ENCODE measurements at regions not wholly inside any gene's neighbourhood (a gene's known extent, or its start where the extent isn't known, plus 50 kb on each side); places are given as distances from the start of the nearest gene placed in this dataset.

DNA sequence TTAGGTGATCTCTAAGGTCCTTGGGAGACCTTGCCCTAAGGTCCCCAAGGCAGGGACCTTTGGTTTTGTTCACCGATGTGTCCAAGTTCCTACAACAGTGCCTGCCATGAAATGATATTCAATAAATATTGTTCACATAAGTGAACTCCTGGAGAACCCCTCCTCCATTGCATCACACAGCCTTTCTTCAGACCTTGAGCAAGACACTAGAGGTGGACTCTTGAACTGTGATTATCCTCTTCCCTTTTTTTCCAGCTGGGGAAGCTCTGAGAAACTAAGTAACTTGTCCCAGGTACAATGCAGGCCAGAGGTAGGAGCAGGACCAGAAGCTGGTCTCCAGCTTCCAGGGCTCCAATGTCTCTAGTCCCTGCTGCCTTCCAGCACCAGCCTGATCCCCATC is 76.6 kb upstream of the LMO1 start:
- Histone ChIP-seq H3K4me1 (ENCODE audit: control insufficient read depth, insufficient read depth, low read length) (no peaks in the 10 kb centered on the region), H3K9me3 (replicated peaks; ENCODE audit: low read length) (no peaks in the 10 kb centered on the region), H3K9ac (ENCODE audit: low read depth, low read length) (no peak overlapping the region), H3K27me3 (ENCODE audit: control insufficient read depth, insufficient read depth, low read length) (peaks cover 16% of the 10 kb centered on the region), H3K36me3 (ENCODE audit: insufficient read depth, low read length) (no peaks in the 10 kb centered on the region), H3K4me3 (ENCODE audit: low read length) (no peak overlapping the region), H3K4me2 (ENCODE audit: low read length) (no peak overlapping the region)

- Histone ChIP-seq H3K27me3 (ENCODE audit: control insufficient read depth, insufficient read depth, low read length) (peaks cover 9% of the 10 kb centered on the region), H3K36me3 (ENCODE audit: insufficient read depth, low read length) (no peaks in the 10 kb centered on the region), H3K9ac (ENCODE audit: low read depth, low read length) (no peak overlapping the region), H3K9me3 (replicated peaks; ENCODE audit: low read length) (no peaks in the 10 kb centered on the region), H3K4me3 (ENCODE audit: low read length) (no peak overlapping the region), H3K4me1 (ENCODE audit: control insufficient read depth, insufficient read depth, low read length) (no peaks in the 10 kb centered on the region), H3K4me2 (ENCODE audit: low read length) (no peak overlapping the region)
Measured at GRCh38 chr11:8339592-8340022, 75.9 kb upstream of the LMO1 start.

GRCh38 chr11:8338138-8338537 is 74.5 kb upstream of the LMO1 start:
- no peak overlapping the region for H3K4me3 ChIP-seq (ENCODE audit: low read length)
- no peaks in the 10 kb centered on the region for H3K9me3 ChIP-seq (replicated peaks; ENCODE audit: low read length)
- H3K27me3 ChIP-seq (ENCODE audit: control insufficient read depth, insufficient read depth, low read length): peaks cover 5% of the 10 kb centered on the region
- no peaks in the 10 kb centered on the region for H3K36me3 ChIP-seq (ENCODE audit: insufficient read depth, low read length)
- H3K9ac ChIP-seq (ENCODE audit: low read depth, low read length): no peak overlapping the region
- H3K4me2 ChIP-seq (ENCODE audit: low read length): no peak overlapping the region
- no peaks in the 10 kb centered on the region for H3K4me1 ChIP-seq (ENCODE audit: control insufficient read depth, insufficient read depth, low read length)

GRCh38 chr11:8337130-8337795 is 73.6 kb upstream of the LMO1 start:
- Histone ChIP-seq H3K4me3 (ENCODE audit: low read length) (no peak overlapping the region), H3K27me3 (ENCODE audit: control insufficient read depth, insufficient read depth, low read length) (peaks cover 4% of the 10 kb centered on the region), H3K9ac (ENCODE audit: low read depth, low read length) (no peak overlapping the region), H3K4me1 (ENCODE audit: control insufficient read depth, insufficient read depth, low read length) (no peaks in the 10 kb centered on the region), H3K36me3 (ENCODE audit: insufficient read depth, low read length) (no peaks in the 10 kb centered on the region), H3K4me2 (ENCODE audit: low read length) (no peak overlapping the region), H3K9me3 (replicated peaks; ENCODE audit: low read length) (no peaks in the 10 kb centered on the region)

GRCh38 chr11:8336356-8337129 is 72.9 kb upstream of the LMO1 start:
- no peaks in the 10 kb centered on the region for H3K4me1 ChIP-seq (ENCODE audit: control insufficient read depth, insufficient read depth, low read length)
- H3K36me3 ChIP-seq (ENCODE audit: insufficient read depth, low read length): no peaks in the 10 kb centered on the region
- H3K4me2 ChIP-seq (ENCODE audit: low read length): no peak overlapping the region
- no peaks in the 10 kb centered on the region for H3K27me3 ChIP-seq (ENCODE audit: control insufficient read depth, insufficient read depth, low read length)
- no peaks in the 10 kb centered on the region for H3K9me3 ChIP-seq (replicated peaks; ENCODE audit: low read length)
- H3K4me3 ChIP-seq (ENCODE audit: low read length): no peak overlapping the region
- no peak overlapping the region for H3K9ac ChIP-seq (ENCODE audit: low read depth, low read length)

- no peaks in the 10 kb centered on the region for H3K9me3 ChIP-seq (replicated peaks; ENCODE audit: low read length)
- no peak overlapping the region for H3K4me3 ChIP-seq (ENCODE audit: low read length)
- H3K27me3 ChIP-seq (ENCODE audit: control insufficient read depth, insufficient read depth, low read length): peaks cover 3% of the 10 kb centered on the region
- H3K36me3 ChIP-seq (ENCODE audit: insufficient read depth, low read length): no peaks in the 10 kb centered on the region
- H3K4me1 ChIP-seq (ENCODE audit: control insufficient read depth, insufficient read depth, low read length): no peaks in the 10 kb centered on the region
- no peak overlapping the region for H3K4me2 ChIP-seq (ENCODE audit: low read length)
- no peak overlapping the region for H3K9ac ChIP-seq (ENCODE audit: low read depth, low read length)
Measured at GRCh38 chr11:8335683-8336082, 72.0 kb upstream of the LMO1 start.

- Histone ChIP-seq H3K9ac (ENCODE audit: low read depth, low read length) (no peak overlapping the region), H3K27me3 (ENCODE audit: control insufficient read depth, insufficient read depth, low read length) (peaks cover 4% of the 10 kb centered on the region), H3K4me3 (ENCODE audit: low read length) (no peak overlapping the region), H3K4me1 (ENCODE audit: control insufficient read depth, insufficient read depth, low read length) (no peaks in the 10 kb centered on the region), H3K36me3 (ENCODE audit: insufficient read depth, low read length) (no peaks in the 10 kb centered on the region), H3K4me2 (ENCODE audit: low read length) (no peak overlapping the region), H3K9me3 (replicated peaks; ENCODE audit: low read length) (no peaks in the 10 kb centered on the region)
Measured at GRCh38 chr11:8335186-8335585, 71.5 kb upstream of the LMO1 start.

DNA sequence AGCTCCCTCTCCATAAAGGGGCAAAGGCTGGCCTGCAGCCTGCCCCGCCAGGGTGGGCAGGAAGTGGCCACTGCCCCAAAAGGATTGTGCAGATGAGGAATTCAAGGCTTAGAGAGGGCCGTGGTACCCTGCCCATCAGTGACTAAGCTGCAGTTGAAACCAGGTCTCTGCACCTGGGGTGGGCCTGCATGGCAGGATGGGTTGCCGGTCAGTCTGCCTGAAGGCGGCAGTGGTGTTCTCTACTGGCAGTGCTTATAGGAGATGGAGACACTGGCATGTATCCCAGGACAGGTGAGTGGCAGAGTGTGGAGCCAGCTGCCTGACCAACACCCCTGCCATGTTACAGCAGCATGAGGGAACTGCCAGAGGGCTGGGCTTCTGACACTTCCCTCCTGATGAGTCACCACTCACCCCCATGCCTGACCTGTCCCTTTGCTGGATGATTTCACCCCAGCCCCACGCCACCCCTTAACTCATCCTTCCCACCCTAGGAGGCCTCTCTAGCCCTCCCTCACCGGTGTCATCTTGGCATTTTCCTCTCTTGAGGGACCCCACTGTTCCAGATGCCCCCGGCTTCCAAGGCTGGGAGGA is 70.2 kb upstream of the LMO1 start:
- no peak overlapping the region for H3K4me2 ChIP-seq (ENCODE audit: low read length)
- no peak overlapping the region for H3K4me3 ChIP-seq (ENCODE audit: low read length)
- peaks cover 4% of the 10 kb centered on the region for H3K27me3 ChIP-seq (ENCODE audit: control insufficient read depth, insufficient read depth, low read length)
- H3K4me1 ChIP-seq (ENCODE audit: control insufficient read depth, insufficient read depth, low read length): peaks cover 4% of the 10 kb centered on the region
- no peaks in the 10 kb centered on the region for H3K36me3 ChIP-seq (ENCODE audit: insufficient read depth, low read length)
- H3K9me3 ChIP-seq (replicated peaks; ENCODE audit: low read length): no peaks in the 10 kb centered on the region
- no peak overlapping the region for H3K9ac ChIP-seq (ENCODE audit: low read depth, low read length)

DNA sequence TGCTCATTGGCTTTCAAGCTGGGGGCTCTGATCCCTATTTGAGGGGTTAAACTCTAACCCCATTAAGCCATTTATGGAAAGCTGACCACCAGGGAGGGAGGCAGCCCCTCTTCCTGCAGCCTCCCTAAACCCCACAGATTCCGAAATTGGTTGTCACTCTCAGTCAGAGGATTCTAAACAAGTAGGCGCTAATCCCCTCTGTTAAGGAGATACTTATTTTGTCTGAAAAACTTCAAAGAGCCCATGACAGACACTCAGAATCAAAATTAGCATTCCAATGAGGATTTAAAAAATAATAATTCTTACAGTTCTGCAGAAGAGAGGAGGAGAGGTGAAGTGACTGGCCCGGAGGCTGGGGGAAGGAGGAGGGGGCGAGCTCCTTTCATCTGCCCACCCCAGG is 69.7 kb upstream of the LMO1 start:
- H3K9me3 ChIP-seq (replicated peaks; ENCODE audit: low read length): no peaks in the 10 kb centered on the region
- no peak overlapping the region for H3K4me3 ChIP-seq (ENCODE audit: low read length)
- peaks cover 4% of the 10 kb centered on the region for H3K27me3 ChIP-seq (ENCODE audit: control insufficient read depth, insufficient read depth, low read length)
- no peak overlapping the region for H3K4me2 ChIP-seq (ENCODE audit: low read length)
- H3K36me3 ChIP-seq (ENCODE audit: insufficient read depth, low read length): no peaks in the 10 kb centered on the region
- no peak overlapping the region for H3K9ac ChIP-seq (ENCODE audit: low read depth, low read length)
- peaks cover 5% of the 10 kb centered on the region for H3K4me1 ChIP-seq (ENCODE audit: control insufficient read depth, insufficient read depth, low read length)

DNA sequence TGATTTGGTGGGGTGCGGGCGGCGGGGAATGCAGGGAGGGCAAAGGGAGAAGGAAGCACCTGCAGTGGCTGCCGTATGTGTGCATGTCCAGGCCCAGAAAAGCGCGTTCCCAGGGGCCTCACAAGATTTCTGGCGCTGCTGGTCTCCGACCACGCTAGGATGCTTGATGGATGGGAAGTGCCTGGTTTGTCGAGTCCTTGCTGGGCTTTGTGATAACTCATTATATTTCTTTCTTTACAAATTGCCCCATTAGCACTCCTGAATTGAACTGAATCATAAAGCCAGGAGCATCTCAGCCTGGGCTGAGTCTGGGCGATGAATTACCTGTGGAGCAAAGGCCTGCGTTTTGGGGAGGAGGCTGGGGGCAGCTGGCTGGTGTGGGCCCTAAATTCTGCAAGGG is 69.2 kb upstream of the LMO1 start:
- Histone ChIP-seq H3K4me1 (ENCODE audit: control insufficient read depth, insufficient read depth, low read length) (peaks cover 5% of the 10 kb centered on the region), H3K4me3 (ENCODE audit: low read length) (no peak overlapping the region), H3K27me3 (ENCODE audit: control insufficient read depth, insufficient read depth, low read length) (peaks cover 5% of the 10 kb centered on the region), H3K36me3 (ENCODE audit: insufficient read depth, low read length) (no peaks in the 10 kb centered on the region), H3K9me3 (replicated peaks; ENCODE audit: low read length) (no peaks in the 10 kb centered on the region), H3K9ac (ENCODE audit: low read depth, low read length) (no peak overlapping the region), H3K4me2 (ENCODE audit: low read length) (no peak overlapping the region)

DNA sequence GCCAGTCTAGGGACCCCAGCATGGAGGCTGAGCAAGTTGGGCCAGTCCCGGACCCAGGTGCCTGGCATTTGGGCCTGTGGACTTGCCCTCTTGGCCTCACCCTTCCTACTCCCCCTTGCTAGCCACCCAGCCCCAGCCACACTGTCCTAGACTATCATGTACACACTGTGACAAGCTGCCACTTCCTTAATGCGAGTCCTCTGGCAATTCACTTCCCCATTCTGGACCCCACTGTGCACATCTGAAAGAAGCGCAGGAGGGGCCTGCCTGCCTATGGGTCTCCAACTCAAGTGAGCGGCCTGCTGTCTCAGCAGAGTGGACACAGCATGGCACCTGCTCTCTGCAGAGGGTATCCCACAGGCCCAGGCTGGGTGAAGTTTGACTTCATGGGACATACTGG is 68.5 kb upstream of the LMO1 start:
- Histone ChIP-seq H3K27me3 (ENCODE audit: control insufficient read depth, insufficient read depth, low read length) (peaks cover 12% of the 10 kb centered on the region), H3K4me3 (ENCODE audit: low read length) (no peak overlapping the region), H3K4me2 (ENCODE audit: low read length) (no peak overlapping the region), H3K36me3 (ENCODE audit: insufficient read depth, low read length) (no peaks in the 10 kb centered on the region), H3K9me3 (replicated peaks; ENCODE audit: low read length) (no peaks in the 10 kb centered on the region), H3K9ac (ENCODE audit: low read depth, low read length) (no peak overlapping the region), H3K4me1 (ENCODE audit: control insufficient read depth, insufficient read depth, low read length) (peaks cover 5% of the 10 kb centered on the region)

Data from skeletal muscle satellite cell (primary cell).